ENCODE measurements at regions not wholly inside any gene's neighbourhood (a gene's known extent, or its start where the extent isn't known, plus 50 kb on each side); places are given as distances from the start of the nearest gene placed in this dataset.
A peak's percentile ranks its signal among the peaks of the same experiment; 100 is the strongest.
"Not testable (repeated sequence)": the region's sequence is repeated elsewhere in the genome, so short reads cannot be mapped to it uniquely, and the experiment has no call there.

- DNase-seq; H3K27ac ChIP-seq (ENCODE audit: low read depth in 1 of 2, low read length in 2 of 2); H3K27me3 ChIP-seq (ENCODE audit: control insufficient read depth in 1 of 2, insufficient read depth in 2 of 2, low read length in 1 of 2); intact Hi-C loops (cut with DNase I); H3K9me3 ChIP-seq (ENCODE audit: control insufficient read depth, low read length); ATAC-seq (ENCODE audit: low FRiP score); H3K4me1 ChIP-seq (ENCODE audit: control insufficient read depth in 1 of 2, insufficient read depth in 2 of 2, low read length in 2 of 2); H3K36me3 ChIP-seq (ENCODE audit: control insufficient read depth in 1 of 2, insufficient read depth in 2 of 2, low read length in 1 of 2): not testable (repeated sequence)
- H3K4me3 ChIP-seq (ENCODE audit: low read length in 2 of 2), result peak overlapping the region in 1 of 2 donors; percentile 26
- WGBS, 2 donors, result 2 to 3% methylated on average over 38 of the region's 38 CpGs
Observed at GRCh38 chr6:57799703-57800479, 482.5 kb downstream of the PRIM2 start.

- H3K9me3 ChIP-seq (ENCODE audit: control insufficient read depth, low read length); ATAC-seq (ENCODE audit: low FRiP score); H3K27me3 ChIP-seq (ENCODE audit: control insufficient read depth in 1 of 2, insufficient read depth in 2 of 2, low read length in 1 of 2); H3K36me3 ChIP-seq (ENCODE audit: control insufficient read depth in 1 of 2, insufficient read depth in 2 of 2, low read length in 1 of 2); H3K27ac ChIP-seq (ENCODE audit: low read depth in 1 of 2, low read length in 2 of 2); intact Hi-C loops (cut with DNase I); H3K4me1 ChIP-seq (ENCODE audit: control insufficient read depth in 1 of 2, insufficient read depth in 2 of 2, low read length in 2 of 2); DNase-seq; H3K4me3 ChIP-seq (ENCODE audit: low read length in 2 of 2): not testable (repeated sequence)
- 3 to 4% methylated on average over 19 to 21 of the region's 21 CpGs for WGBS, 2 donors
Observed at GRCh38 chr6:57808581-57808980, 491.2 kb downstream of the PRIM2 start.

GRCh38 chr6:57809454-57809853 lies 492.0 kb downstream of the PRIM2 start:
- 7% methylated on average over 10 to 12 of the region's 12 CpGs for WGBS, 2 donors

GRCh38 chr6:57813271-57814075 lies 496.0 kb downstream of the PRIM2 start:
- intact Hi-C loops (cut with DNase I); H3K4me3 ChIP-seq (ENCODE audit: low read length in 2 of 2); H3K9me3 ChIP-seq (ENCODE audit: control insufficient read depth, low read length); H3K36me3 ChIP-seq (ENCODE audit: control insufficient read depth in 1 of 2, insufficient read depth in 2 of 2, low read length in 1 of 2); DNase-seq; H3K4me1 ChIP-seq (ENCODE audit: control insufficient read depth in 1 of 2, insufficient read depth in 2 of 2, low read length in 2 of 2); H3K27me3 ChIP-seq (ENCODE audit: control insufficient read depth in 1 of 2, insufficient read depth in 2 of 2, low read length in 1 of 2); H3K27ac ChIP-seq (ENCODE audit: low read depth in 1 of 2, low read length in 2 of 2); ATAC-seq (ENCODE audit: low FRiP score): not testable (repeated sequence)
- 2 to 5% methylated on average over 28 of the region's 28 CpGs for WGBS, 2 donors

More at GRCh38 chr6:57809454-57809853, 492.0 kb downstream of the PRIM2 start:
- H3K27ac ChIP-seq (ENCODE audit: low read depth in 1 of 2, low read length in 2 of 2); ATAC-seq (ENCODE audit: low FRiP score); H3K4me1 ChIP-seq (ENCODE audit: control insufficient read depth in 1 of 2, insufficient read depth in 2 of 2, low read length in 2 of 2); intact Hi-C loops (cut with DNase I); H3K9me3 ChIP-seq (ENCODE audit: control insufficient read depth, low read length); H3K27me3 ChIP-seq (ENCODE audit: control insufficient read depth in 1 of 2, insufficient read depth in 2 of 2, low read length in 1 of 2); H3K36me3 ChIP-seq (ENCODE audit: control insufficient read depth in 1 of 2, insufficient read depth in 2 of 2, low read length in 1 of 2); DNase-seq; H3K4me3 ChIP-seq (ENCODE audit: low read length in 2 of 2): not testable (repeated sequence)

GRCh38 chr6:57815826-57816225 lies 498.4 kb downstream of the PRIM2 start:
- WGBS, 2 donors, result 10 to 11% methylated on average over 10 of the region's 10 CpGs

GRCh38 chr6:57821325-57821724 lies 503.9 kb downstream of the PRIM2 start:
- H3K36me3 ChIP-seq (ENCODE audit: control insufficient read depth in 1 of 2, insufficient read depth in 2 of 2, low read length in 1 of 2); ATAC-seq (ENCODE audit: low FRiP score); H3K27me3 ChIP-seq (ENCODE audit: control insufficient read depth in 1 of 2, insufficient read depth in 2 of 2, low read length in 1 of 2); H3K4me3 ChIP-seq (ENCODE audit: low read length in 2 of 2); H3K27ac ChIP-seq (ENCODE audit: low read depth in 1 of 2, low read length in 2 of 2); intact Hi-C loops (cut with DNase I); DNase-seq; H3K4me1 ChIP-seq (ENCODE audit: control insufficient read depth in 1 of 2, insufficient read depth in 2 of 2, low read length in 2 of 2); H3K9me3 ChIP-seq (ENCODE audit: control insufficient read depth, low read length): not testable (repeated sequence)
- WGBS, 2 donors, result 0 to 2% methylated on average over 8 of the region's 21 CpGs

More at GRCh38 chr6:57815826-57816225, 498.4 kb downstream of the PRIM2 start:
- H3K36me3 ChIP-seq (ENCODE audit: control insufficient read depth in 1 of 2, insufficient read depth in 2 of 2, low read length in 1 of 2); H3K4me1 ChIP-seq (ENCODE audit: control insufficient read depth in 1 of 2, insufficient read depth in 2 of 2, low read length in 2 of 2); intact Hi-C loops (cut with DNase I); H3K9me3 ChIP-seq (ENCODE audit: control insufficient read depth, low read length); DNase-seq; H3K4me3 ChIP-seq (ENCODE audit: low read length in 2 of 2); ATAC-seq (ENCODE audit: low FRiP score); H3K27ac ChIP-seq (ENCODE audit: low read depth in 1 of 2, low read length in 2 of 2); H3K27me3 ChIP-seq (ENCODE audit: control insufficient read depth in 1 of 2, insufficient read depth in 2 of 2, low read length in 1 of 2): not testable (repeated sequence)

- intact Hi-C loops (cut with DNase I); H3K4me1 ChIP-seq (ENCODE audit: control insufficient read depth in 1 of 2, insufficient read depth in 2 of 2, low read length in 2 of 2); H3K9me3 ChIP-seq (ENCODE audit: control insufficient read depth, low read length); ATAC-seq (ENCODE audit: low FRiP score); H3K36me3 ChIP-seq (ENCODE audit: control insufficient read depth in 1 of 2, insufficient read depth in 2 of 2, low read length in 1 of 2); H3K27me3 ChIP-seq (ENCODE audit: control insufficient read depth in 1 of 2, insufficient read depth in 2 of 2, low read length in 1 of 2); H3K27ac ChIP-seq (ENCODE audit: low read depth in 1 of 2, low read length in 2 of 2); DNase-seq; H3K4me3 ChIP-seq (ENCODE audit: low read length in 2 of 2): not testable (repeated sequence)
- WGBS, 2 donors, result 3 to 6% methylated on average over 19 of the region's 19 CpGs
Observed at GRCh38 chr6:57822448-57822847, 505.0 kb downstream of the PRIM2 start.

- 4 to 5% methylated on average over 27 of the region's 27 CpGs for WGBS, 2 donors
- Histone ChIP-seq H3K27me3 (ENCODE audit: control insufficient read depth in 1 of 2, insufficient read depth in 2 of 2, low read length in 1 of 2) (no peaks in the 10 kb centered on the region), H3K36me3 (ENCODE audit: control insufficient read depth in 1 of 2, insufficient read depth in 2 of 2, low read length in 1 of 2) (no peaks in the 10 kb centered on the region), H3K4me3 (ENCODE audit: low read length in 2 of 2) (no peak overlapping the region), H3K27ac (ENCODE audit: low read depth in 1 of 2, low read length in 2 of 2) (no peak overlapping the region), H3K9me3 (ENCODE audit: control insufficient read depth, low read length) (no peaks in the 10 kb centered on the region), H3K4me1 (ENCODE audit: control insufficient read depth in 1 of 2, insufficient read depth in 2 of 2, low read length in 2 of 2) (no peaks in the 10 kb centered on the region)
- no peak for DNase-seq
- intact Hi-C loops (cut with DNase I), result no loop called here
- no peak for ATAC-seq (ENCODE audit: low FRiP score)
Observed at GRCh38 chr6:57822896-57823358, 505.5 kb downstream of the PRIM2 start.
